ENCODE measurements at regions not wholly inside any gene's neighbourhood (a gene's known extent, or its start where the extent isn't known, plus 50 kb on each side); places are given as distances from the start of the nearest gene placed in this dataset.
"Not testable (repeated sequence)": the region's sequence is repeated elsewhere in the genome, so short reads cannot be mapped to it uniquely, and the experiment has no call there.

- TF ChIP-seq NFIC (IDR thresholded peaks at IDR 0.05; ENCODE audit: low read length); MEIS2 (CRISPR knock-in tag; IDR thresholded peaks at IDR 0.05); ZMAT5 (CRISPR knock-in tag; IDR thresholded peaks at IDR 0.05; ENCODE audit: borderline replicate concordance, low read depth); CBX5 (CRISPR knock-in tag; IDR thresholded peaks at IDR 0.05; ENCODE audit: borderline replicate concordance); RAD21 (CRISPR knock-in tag; IDR thresholded peaks at IDR 0.05); JUND (CRISPR knock-in tag; IDR thresholded peaks at IDR 0.05); POLR2A (IDR thresholded peaks at IDR 0.05; ENCODE audit: insufficient read depth in 1 of 2, low read depth in 2 of 2, low read length in 2 of 2); SOX13 (IDR thresholded peaks at IDR 0.05); SOX13 (CRISPR knock-in tag; conservative IDR thresholded peaks at IDR 0.05 in 1 of 2, IDR thresholded peaks at IDR 0.05 in 1 of 2); CTCF (CRISPR knock-in tag; IDR thresholded peaks at IDR 0.05); GTF3A (CRISPR knock-in tag; conservative IDR thresholded peaks at IDR 0.05); NR3C1 (CRISPR knock-in tag; IDR thresholded peaks at IDR 0.05); ATRX (CRISPR knock-in tag; IDR thresholded peaks at IDR 0.05; ENCODE audit: borderline replicate concordance): not testable (repeated sequence)
Measured at GRCh38 chr11:115633977-115634376, 129.8 kb upstream of the CADM1 start.

Data from HepG2 (cell line).